ENCODE measurements at regions not wholly inside any gene's neighbourhood (a gene's known extent, or its start where the extent isn't known, plus 50 kb on each side); places are given as distances from the start of the nearest gene placed in this dataset.

- TF ChIP-seq FOXO1 (CRISPR knock-in tag; IDR thresholded peaks at IDR 0.05) (no peak), JARID2 (CRISPR knock-in tag; IDR thresholded peaks at IDR 0.05; ENCODE audit: insufficient replicate concordance) (no peak), ZNF460 (CRISPR knock-in tag; IDR thresholded peaks at IDR 0.05; ENCODE audit: borderline replicate concordance) (no peak), EP300 (IDR thresholded peaks at IDR 0.05; ENCODE audit: low read depth in 2 of 2, low read length in 2 of 2) (no peak), EP300 (CRISPR knock-in tag; IDR thresholded peaks at IDR 0.05; ENCODE audit: borderline replicate concordance) (no peak)
These were observed 63.7 kb upstream of the RTL1 start for GRCh38 chr14:100967178-100967577.
